SK-N-SH treated with all-trans-retinoic acid at 6 μM for 48 hours (cell line): ENCODE measurements at regions not wholly inside any gene's neighbourhood (a gene's known extent, or its start where the extent isn't known, plus 50 kb on each side); places are given as distances from the start of the nearest gene placed in this dataset.
"Not testable (repeated sequence)": the region's sequence is repeated elsewhere in the genome, so short reads cannot be mapped to it uniquely, and the experiment has no call there.

Experiments
- ATAC-seq: fragments of 200-7000 bp; cut with Tn5 transposase; 3 replicates; pipeline ENCODE4 v1.9.1; 2020; ENCODE audit warnings: mild to moderate bottlenecking, moderate library complexity
- ARNTL ChIP-seq: fragments of 450-650 bp; formaldehyde crosslinking; IDR thresholded peaks from 2 replicates; pipeline ENCODE4 v1.5.0; 2020; ENCODE audit warnings: low read depth, mild to moderate bottlenecking, moderate library complexity, borderline replicate concordance
- CREB5 ChIP-seq: fragments of 250-450 bp; sonication (Bioruptor Pico); IDR thresholded peaks from 2 replicates; pipeline ENCODE4 v1.5.1; 2020; ENCODE audit warnings: low read depth, mild to moderate bottlenecking, moderate library complexity
- CSDC2 ChIP-seq: fragments of 250-450 bp; sonication (Bioruptor Pico); IDR thresholded peaks from 2 replicates; pipeline ENCODE4 v1.5.0; 2020; ENCODE audit warnings: mild to moderate bottlenecking, moderate library complexity
- GLIS3 ChIP-seq: fragments of 250-450 bp; sonication (Bioruptor Pico); IDR thresholded peaks from 2 replicates; pipeline ENCODE4 v1.5.0; 2020; ENCODE audit warnings: mild to moderate bottlenecking, moderate library complexity
- ISL1 ChIP-seq: fragments of 250-450 bp; sonication (Bioruptor Pico); IDR thresholded peaks from 2 replicates; pipeline ENCODE4 v2.1.2; 2022; ENCODE audit warnings: mild to moderate bottlenecking, moderate library complexity
- OSR1 ChIP-seq: fragments of 250-450 bp; sonication (Bioruptor Pico); IDR thresholded peaks from 2 replicates; pipeline ENCODE4 v1.8.0; 2022; ENCODE audit warnings: moderate library complexity, mild to moderate bottlenecking, inconsistent platforms
- POU6F1 ChIP-seq: fragments of 250-450 bp; sonication (Bioruptor Pico); IDR thresholded peaks from 2 replicates; pipeline ENCODE4 v1.8.0; 2021; ENCODE audit warnings: low read depth, mild to moderate bottlenecking, moderate library complexity, borderline replicate concordance
- PPARA ChIP-seq: fragments of 250-450 bp; sonication (Bioruptor Pico); IDR thresholded peaks from 2 replicates; pipeline ENCODE4 v1.5.0; 2020; ENCODE audit warnings: mild to moderate bottlenecking, borderline replicate concordance
- RARB ChIP-seq: fragments of 250-450 bp; sonication (Bioruptor Pico); IDR thresholded peaks from 2 replicates; pipeline ENCODE4 v1.8.0; 2021; ENCODE audit warnings: mild to moderate bottlenecking, moderate library complexity
- TCF4 ChIP-seq: fragments of 250-450 bp; sonication (Bioruptor Pico); IDR thresholded peaks from 2 replicates; pipeline ENCODE4 v1.8.0; 2021; ENCODE audit warnings: mild to moderate bottlenecking, moderate library complexity, borderline replicate concordance
- TOX ChIP-seq: fragments of 250-450 bp; sonication (Bioruptor Pico); IDR thresholded peaks from 2 replicates; pipeline ENCODE4 v1.8.0; 2021; ENCODE audit warnings: mild to moderate bottlenecking, moderate library complexity, borderline replicate concordance
- ZC3H10 ChIP-seq: fragments of 250-450 bp; sonication (Bioruptor Pico); IDR thresholded peaks from 2 replicates; pipeline ENCODE4 v1.5.1; 2021; ENCODE audit warnings: mild to moderate bottlenecking, moderate library complexity
- ZFP3 ChIP-seq: fragments of 250-450 bp; sonication (Bioruptor Pico); IDR thresholded peaks from 2 replicates; pipeline ENCODE4 v1.5.0; 2020; ENCODE audit warnings: mild to moderate bottlenecking, moderate library complexity
- ZFP30 ChIP-seq: fragments of 450-650 bp; formaldehyde crosslinking; IDR thresholded peaks from 2 replicates; pipeline ENCODE4 v1.5.0; 2022; ENCODE audit warnings: mild to moderate bottlenecking, moderate library complexity
- ZNF565 ChIP-seq: fragments of 450-650 bp; formaldehyde crosslinking; conservative IDR thresholded peaks from 2 replicates; pipeline ENCODE4 v1.5.0; 2020; ENCODE audit warnings: low read depth, mild to moderate bottlenecking, moderate library complexity
- ZNF70 ChIP-seq: fragments of 450-650 bp; formaldehyde crosslinking; IDR thresholded peaks from 2 replicates; pipeline ENCODE4 v1.5.0; 2020; ENCODE audit warnings: mild to moderate bottlenecking, moderate library complexity
- ZNF8 ChIP-seq: fragments of 450-650 bp; formaldehyde crosslinking; IDR thresholded peaks from 2 replicates; pipeline ENCODE4 v1.5.0; 2020; ENCODE audit warnings: mild to moderate bottlenecking, moderate library complexity
- TF ChIP-seq, protein P1 (sequence below): fragments of 250-450 bp; sonication (Bioruptor Pico); IDR thresholded peaks from 2 replicates; pipeline ENCODE4 v1.5.1; 2021; ENCODE audit warnings: mild to moderate bottlenecking, moderate library complexity
- TF ChIP-seq, protein P2 (sequence below): fragments of 250-450 bp; sonication (Bioruptor Pico); IDR thresholded peaks from 2 replicates; pipeline ENCODE4 v1.8.0; 2020; ENCODE audit warnings: mild to moderate bottlenecking, moderate library complexity, borderline replicate concordance

GRCh38 chr5:120122703-120123102, 341.4 kb upstream of the PRR16 start (continued):
- TF ChIP-seq ZNF565 (CRISPR knock-in tag) (no peak), CSDC2 (CRISPR knock-in tag) (no peak), ARNTL (CRISPR knock-in tag) (no peak), TCF4 (CRISPR knock-in tag) (no peak), PPARA (CRISPR knock-in tag) (no peak)
- TF ChIP-seq, protein P1, sequence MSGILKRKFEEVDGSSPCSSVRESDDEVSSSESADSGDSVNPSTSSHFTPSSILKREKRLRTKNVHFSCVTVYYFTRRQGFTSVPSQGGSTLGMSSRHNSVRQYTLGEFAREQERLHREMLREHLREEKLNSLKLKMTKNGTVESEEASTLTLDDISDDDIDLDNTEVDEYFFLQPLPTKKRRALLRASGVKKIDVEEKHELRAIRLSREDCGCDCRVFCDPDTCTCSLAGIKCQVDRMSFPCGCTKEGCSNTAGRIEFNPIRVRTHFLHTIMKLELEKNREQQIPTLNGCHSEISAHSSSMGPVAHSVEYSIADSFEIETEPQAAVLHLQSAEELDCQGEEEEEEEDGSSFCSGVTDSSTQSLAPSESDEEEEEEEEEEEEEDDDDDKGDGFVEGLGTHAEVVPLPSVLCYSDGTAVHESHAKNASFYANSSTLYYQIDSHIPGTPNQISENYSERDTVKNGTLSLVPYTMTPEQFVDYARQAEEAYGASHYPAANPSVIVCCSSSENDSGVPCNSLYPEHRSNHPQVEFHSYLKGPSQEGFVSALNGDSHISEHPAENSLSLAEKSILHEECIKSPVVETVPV, result no peak

DNA sequence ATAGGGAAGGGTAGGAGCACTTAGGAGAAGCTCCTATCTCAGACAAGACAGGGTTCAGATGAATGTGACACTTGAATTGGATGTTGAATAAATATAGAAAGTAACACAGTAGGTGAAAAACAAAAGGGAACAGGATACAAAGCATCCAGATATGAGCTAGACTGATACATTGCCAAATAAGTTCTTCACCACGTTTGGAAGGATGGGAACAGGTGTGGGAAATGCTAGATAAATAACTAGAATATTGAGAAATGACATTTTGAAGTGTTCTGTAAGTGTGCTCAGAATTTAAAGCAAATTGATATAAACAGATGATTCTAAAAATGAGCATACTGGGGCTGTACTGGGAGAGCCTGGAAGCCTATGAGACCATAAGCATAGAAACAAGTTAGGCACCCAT, 340.1 kb upstream of the PRR16 start:
- TF ChIP-seq TOX (CRISPR knock-in tag), result no peak
- TF ChIP-seq CREB5, result no peak
- TF ChIP-seq ZFP3 (CRISPR knock-in tag), result no peak
- no peak for TF ChIP-seq ZFP30 (CRISPR knock-in tag)
- TF ChIP-seq, all 23 proteins: peak for 0
- no peak for ATAC-seq

GRCh38 chr5:120124961-120125360, 339.1 kb upstream of the PRR16 start:
- TF ChIP-seq, protein P1, result no peak
- TF ChIP-seq ZNF8 (CRISPR knock-in tag) (no peak), GLIS3 (CRISPR knock-in tag) (no peak), TCF4 (CRISPR knock-in tag) (no peak), ISL1 (CRISPR knock-in tag) (no peak), ZNF565 (CRISPR knock-in tag) (no peak), ZFP3 (CRISPR knock-in tag) (no peak), ZNF70 (CRISPR knock-in tag) (no peak), CREB5 (no peak), ZC3H10 (CRISPR knock-in tag) (no peak)
- no peak for ATAC-seq

GRCh38 chr5:120132347-120132746, 331.8 kb upstream of the PRR16 start:
- ATAC-seq, result not testable (repeated sequence)

DNA sequence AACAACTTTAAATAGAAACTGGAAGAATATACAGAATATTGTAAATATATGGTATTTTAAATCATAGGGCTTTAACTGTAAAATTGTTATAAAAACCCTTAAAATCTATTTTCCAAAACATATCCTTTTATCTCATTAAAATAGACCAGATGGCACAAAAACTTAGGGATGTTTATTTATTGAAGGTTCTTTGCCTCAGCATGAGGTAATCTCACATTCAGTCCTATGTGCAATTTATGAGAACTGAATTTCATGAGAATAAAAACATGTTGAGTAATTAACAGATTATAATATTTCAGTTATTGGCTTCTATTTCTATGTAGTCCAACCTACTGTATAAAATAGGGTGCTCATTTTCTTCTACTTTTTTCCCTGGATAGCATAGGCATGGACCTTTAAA, 329.2 kb upstream of the PRR16 start:
- ATAC-seq, result no peak
- no peak for TF ChIP-seq ZNF70 (CRISPR knock-in tag)
- no peak for TF ChIP-seq OSR1 (CRISPR knock-in tag)
- TF ChIP-seq PPARA (CRISPR knock-in tag), result no peak
- TF ChIP-seq TCF4 (CRISPR knock-in tag), result no peak
- TF ChIP-seq, protein P2, sequence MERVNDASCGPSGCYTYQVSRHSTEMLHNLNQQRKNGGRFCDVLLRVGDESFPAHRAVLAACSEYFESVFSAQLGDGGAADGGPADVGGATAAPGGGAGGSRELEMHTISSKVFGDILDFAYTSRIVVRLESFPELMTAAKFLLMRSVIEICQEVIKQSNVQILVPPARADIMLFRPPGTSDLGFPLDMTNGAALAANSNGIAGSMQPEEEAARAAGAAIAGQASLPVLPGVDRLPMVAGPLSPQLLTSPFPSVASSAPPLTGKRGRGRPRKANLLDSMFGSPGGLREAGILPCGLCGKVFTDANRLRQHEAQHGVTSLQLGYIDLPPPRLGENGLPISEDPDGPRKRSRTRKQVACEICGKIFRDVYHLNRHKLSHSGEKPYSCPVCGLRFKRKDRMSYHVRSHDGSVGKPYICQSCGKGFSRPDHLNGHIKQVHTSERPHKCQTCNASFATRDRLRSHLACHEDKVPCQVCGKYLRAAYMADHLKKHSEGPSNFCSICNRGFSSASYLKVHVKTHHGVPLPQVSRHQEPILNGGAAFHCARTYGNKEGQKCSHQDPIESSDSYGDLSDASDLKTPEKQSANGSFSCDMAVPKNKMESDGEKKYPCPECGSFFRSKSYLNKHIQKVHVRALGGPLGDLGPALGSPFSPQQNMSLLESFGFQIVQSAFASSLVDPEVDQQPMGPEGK, result no peak
- no peak for TF ChIP-seq RARB (CRISPR knock-in tag)
- TF ChIP-seq ISL1 (CRISPR knock-in tag), result no peak
- no peak for TF ChIP-seq TOX (CRISPR knock-in tag)
- TF ChIP-seq ZNF8 (CRISPR knock-in tag), result no peak
- TF ChIP-seq, protein P1, result no peak
- no peak for TF ChIP-seq ARNTL (CRISPR knock-in tag)
- no peak for TF ChIP-seq POU6F1
- no peak for TF ChIP-seq CSDC2 (CRISPR knock-in tag)
- TF ChIP-seq ZFP3 (CRISPR knock-in tag), result no peak
- TF ChIP-seq ZNF565 (CRISPR knock-in tag), result no peak
- TF ChIP-seq GLIS3 (CRISPR knock-in tag), result no peak
- no peak for TF ChIP-seq ZFP30 (CRISPR knock-in tag)
